Lower leg skin (tissue), 4 donors: ENCODE measurements at regions not wholly inside any gene's neighbourhood (a gene's known extent, or its start where the extent isn't known, plus 50 kb on each side); places are given as distances from the start of the nearest gene placed in this dataset.

ENCODE experiments used
- DNase-seq, 2 donors: peaks; one replicate each; pipeline ENCODE4 v3.0.0-alpha.2; 2019; ENCODE audit warnings: low spot score in 2 of 2
- H3K4me3 ChIP-seq: fragments of 200-600 bp; sonication (generic); 2 replicates; pipeline ENCODE4 v1.5.1; 2017; ENCODE audit warnings: mild to moderate bottlenecking, low read depth; ENCODE audit not compliant: poor library complexity, severe bottlenecking
- CTCF ChIP-seq, 3 donors: fragments of 450-650 bp; IDR thresholded peaks; one replicate each; pipeline ENCODE4 v1.5.1; 2016; ENCODE audit warnings: antibody characterized with exemption in 3 of 3, mild to moderate bottlenecking in 3 of 3, moderate library complexity in 2 of 3
- POLR2A ChIP-seq, 2 donors: fragments of 450-650 bp; IDR thresholded peaks; one replicate each; pipeline ENCODE4 v1.6.1; 2016 to 2017; ENCODE audit warnings: antibody characterized with exemption in 2 of 2, mild to moderate bottlenecking in 1 of 2, moderate library complexity in 1 of 2
- WGBS, 2 donors: methylation state at CpG; one replicate each; pipeline ENCODE4 v1.1.5; 2018; 5-methylcytosine and 5-hydroxymethylcytosine counted together
- intact Hi-C: fragments of 100-400 bp; cut with DNase I; formaldehyde crosslinking; loops from one replicate; pipeline ENCODE4 v1.15.0; 2023; ENCODE audit warnings: low total_unique reads

GRCh38 chr21:27265949-27266348 is 299.1 kb upstream of the ADAMTS5 start:
- no peak for DNase-seq
- intact Hi-C loops, result no loop called here
- no peak overlapping the region for H3K4me3 ChIP-seq
- TF ChIP-seq CTCF (IDR thresholded peaks at IDR 0.05), result no peak
- no peak for TF ChIP-seq POLR2A (IDR thresholded peaks at IDR 0.05)
- WGBS, 2 donors, result 67 to 70% methylated on average over 2 of the region's 2 CpGs

- intact Hi-C loops, result no loop called here
- TF ChIP-seq POLR2A (IDR thresholded peaks at IDR 0.05) (no peak), CTCF (IDR thresholded peaks at IDR 0.05) (no peak)
Measured at GRCh38 chr21:27265492-27265891, 298.6 kb upstream of the ADAMTS5 start.

GRCh38 chr21:27261676-27262075 is 294.8 kb upstream of the ADAMTS5 start:
- no peak overlapping the region for H3K4me3 ChIP-seq
- TF ChIP-seq POLR2A (IDR thresholded peaks at IDR 0.05), result no peak
- no peak for TF ChIP-seq CTCF (IDR thresholded peaks at IDR 0.05)
- WGBS, 2 donors, result 68 to 73% methylated on average over 2 of the region's 2 CpGs
- intact Hi-C loops, result no loop called here
- no peak for DNase-seq

More at GRCh38 chr21:27265492-27265891, 298.6 kb upstream of the ADAMTS5 start:
- 77 to 87% methylated on average over 1 of the region's 1 CpG for WGBS, 2 donors
- H3K4me3 ChIP-seq, result no peak overlapping the region
- no peak for DNase-seq

GRCh38 chr21:27260728-27261127 is 293.8 kb upstream of the ADAMTS5 start:
- DNase-seq, result no peak
- TF ChIP-seq CTCF (IDR thresholded peaks at IDR 0.05) (no peak), POLR2A (IDR thresholded peaks at IDR 0.05) (no peak)
- no peak overlapping the region for H3K4me3 ChIP-seq
- intact Hi-C loops, result no loop called here
- 96 to 99% methylated on average over 2 of the region's 2 CpGs for WGBS, 2 donors

- 63 to 68% methylated on average over 10 of the region's 10 CpGs for WGBS, 2 donors
- TF ChIP-seq CTCF (IDR thresholded peaks at IDR 0.05) (no peak), POLR2A (IDR thresholded peaks at IDR 0.05) (no peak)
- intact Hi-C loops, result no loop called here
- DNase-seq, result no peak
- H3K4me3 ChIP-seq, result no peak overlapping the region
Measured at GRCh38 chr21:27258742-27259448, 292.0 kb upstream of the ADAMTS5 start.
